Fibroblast of skin of abdomen (primary cell): ENCODE measurements at regions not wholly inside any gene's neighbourhood (a gene's known extent, or its start where the extent isn't known, plus 50 kb on each side); places are given as distances from the start of the nearest gene placed in this dataset.

Source experiments
- DNase-seq: peaks from one replicate; pipeline ENCODE4 v3.0.0-alpha.2; 2013

DNA sequence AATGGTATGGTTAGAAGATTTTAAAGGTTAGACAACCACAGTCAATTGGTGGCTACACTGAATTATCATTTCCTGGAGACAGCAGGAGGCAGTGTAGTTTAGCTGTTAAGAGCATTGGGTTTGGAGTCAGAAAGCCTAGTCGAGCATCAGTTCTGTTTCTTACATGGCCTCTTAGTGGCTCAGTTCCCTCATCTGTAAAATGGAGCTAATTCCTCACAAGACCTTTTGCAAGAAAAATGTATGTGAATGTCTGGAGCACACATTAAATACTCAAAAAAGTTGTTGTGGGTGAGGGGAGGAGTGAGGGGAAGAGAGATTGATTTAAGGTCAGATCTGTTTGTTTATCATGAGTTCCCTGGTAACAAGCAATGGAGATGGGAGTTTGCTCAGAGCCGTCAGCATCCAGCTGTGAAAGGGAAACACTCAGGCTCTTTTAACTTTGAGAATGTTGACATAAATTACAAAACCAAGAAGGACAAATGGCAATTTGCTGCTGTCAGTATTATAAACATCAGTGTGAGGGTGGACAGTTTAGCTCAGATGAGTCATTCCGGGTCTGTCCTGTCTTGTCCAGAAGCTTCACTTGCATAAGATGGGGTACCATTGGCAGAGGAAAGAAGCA is 98.2 kb upstream of the PGRMC2 start:
- DNase-seq = peak; percentile 70

GRCh38 chr4:128384765-128385598 is 97.4 kb upstream of the PGRMC2 start:
- no peak for DNase-seq

- DNase-seq = peak; percentile 94
Observed at GRCh38 chr4:128384091-128384520, 96.5 kb upstream of the PGRMC2 start.

DNA sequence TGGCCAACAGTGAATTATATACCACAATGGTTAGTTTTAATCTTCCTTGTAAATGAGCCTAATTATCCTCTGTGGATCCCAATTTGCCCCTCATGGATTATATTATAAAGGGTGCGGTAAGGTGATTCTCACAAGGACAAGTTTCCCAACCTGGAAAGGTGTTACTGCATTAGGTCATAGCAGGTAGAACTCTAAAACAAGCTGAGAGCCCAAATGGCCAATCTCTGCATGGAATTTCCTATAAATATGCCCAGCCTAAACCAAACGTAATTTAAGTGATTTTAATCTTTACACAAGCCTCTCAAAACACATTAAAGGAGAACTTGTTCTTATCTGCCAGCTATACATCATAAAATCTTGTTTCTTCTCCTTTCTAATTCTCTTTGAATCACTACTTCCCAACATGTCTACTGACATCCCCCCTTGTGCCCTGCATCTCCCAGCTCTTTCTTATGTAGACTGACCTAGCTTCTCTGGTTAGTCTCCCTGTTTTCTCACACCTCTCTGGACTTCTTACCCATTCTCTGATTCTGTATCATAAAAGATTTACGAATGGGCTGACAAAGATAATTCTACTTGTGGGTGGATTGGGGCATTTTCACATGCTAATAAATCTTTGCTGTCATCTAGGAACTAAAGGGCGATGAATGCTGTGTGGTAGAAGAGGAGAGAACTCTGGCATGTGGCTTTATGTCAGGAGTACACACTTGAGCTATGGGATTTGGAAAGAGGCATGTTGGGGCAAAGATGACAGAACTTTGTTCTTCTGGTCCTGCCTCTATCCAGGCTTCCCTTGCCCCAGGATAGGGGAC is 94.3 kb upstream of the PGRMC2 start:
- DNase-seq = peak; percentile 37

DNA sequence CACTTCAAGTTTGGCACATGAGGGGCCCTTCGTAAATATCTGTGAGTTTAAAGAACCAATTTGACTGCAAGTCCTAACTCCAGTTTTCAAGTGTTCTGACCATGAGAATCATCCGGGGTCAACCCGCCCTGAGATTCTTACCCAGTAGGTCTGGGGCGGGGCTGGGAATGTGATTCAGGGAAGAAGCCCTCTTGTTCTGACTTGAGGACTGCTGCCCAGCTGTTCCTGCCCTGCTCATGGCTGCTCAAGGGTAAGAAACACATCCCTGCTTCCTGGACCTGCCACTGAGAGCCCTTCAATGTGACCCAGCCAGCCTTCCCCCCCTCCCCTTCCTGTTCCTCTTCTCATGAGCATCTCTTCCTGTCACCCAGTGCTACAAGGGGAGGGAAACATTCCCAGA is 92.7 kb upstream of the PGRMC2 start:
- DNase-seq = no peak

GRCh38 chr4:128379860-128380259 is 92.2 kb upstream of the PGRMC2 start:
- peak; percentile 49 for DNase-seq

DNA sequence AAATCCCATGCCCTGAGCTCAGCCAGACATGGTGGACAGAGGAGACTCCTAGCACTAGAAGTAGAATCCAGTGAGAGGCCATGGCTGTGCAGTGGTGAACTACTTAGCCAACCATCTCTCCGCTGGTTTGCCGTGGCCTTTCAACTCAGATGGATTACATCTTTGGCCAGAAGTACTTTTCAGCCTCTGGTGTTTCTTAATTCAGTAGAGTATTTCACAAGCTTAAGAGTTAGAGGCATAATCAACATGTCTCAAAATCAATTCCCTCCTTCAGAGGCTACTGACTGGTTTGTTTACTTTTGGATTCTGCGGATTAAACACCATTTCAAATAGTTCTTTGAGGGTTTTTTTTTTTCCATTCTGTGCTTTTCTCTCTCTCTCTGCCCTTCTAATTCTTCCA is 91.1 kb upstream of the PGRMC2 start:
- DNase-seq = no peak

DNA sequence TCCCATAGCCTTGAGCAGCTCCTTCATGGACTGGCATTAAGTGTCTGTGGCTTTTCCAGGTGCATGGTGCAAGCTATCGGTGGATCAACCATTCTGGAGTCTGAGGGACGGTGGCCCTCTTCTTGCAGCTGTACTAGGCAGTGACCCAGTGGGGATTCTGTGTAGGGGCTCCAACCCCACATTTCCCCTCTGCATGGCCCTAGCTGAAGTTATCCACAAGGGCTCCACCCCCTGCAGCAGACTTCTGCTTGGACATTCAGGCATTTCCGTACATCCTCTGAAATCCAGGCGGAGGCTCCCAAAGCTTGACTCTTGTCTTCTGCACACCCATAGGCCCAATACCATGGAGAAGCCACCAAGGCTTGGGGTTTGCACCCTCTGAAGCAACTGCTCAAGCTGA is 89.3 kb upstream of the PGRMC2 start:
- DNase-seq = no peak

DNA sequence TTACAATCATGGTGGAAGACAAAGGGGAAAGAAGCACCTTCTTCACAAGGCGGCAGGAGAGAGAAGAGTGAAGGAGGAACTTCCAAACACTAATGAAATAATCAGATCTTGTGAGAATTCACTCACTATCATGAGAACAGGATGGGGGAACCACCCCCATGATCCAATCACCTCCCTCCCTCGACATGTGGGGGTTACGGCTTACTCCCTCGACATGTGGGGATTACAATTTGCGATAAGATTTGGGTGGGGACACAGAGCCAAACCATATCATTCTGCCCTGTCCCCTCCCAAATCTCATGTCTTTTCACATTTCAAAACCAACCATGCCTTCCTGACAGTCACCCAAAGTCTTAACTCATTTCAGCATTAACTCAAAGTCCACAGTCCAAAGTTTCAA is 88.7 kb upstream of the PGRMC2 start:
- DNase-seq = no peak

DNA sequence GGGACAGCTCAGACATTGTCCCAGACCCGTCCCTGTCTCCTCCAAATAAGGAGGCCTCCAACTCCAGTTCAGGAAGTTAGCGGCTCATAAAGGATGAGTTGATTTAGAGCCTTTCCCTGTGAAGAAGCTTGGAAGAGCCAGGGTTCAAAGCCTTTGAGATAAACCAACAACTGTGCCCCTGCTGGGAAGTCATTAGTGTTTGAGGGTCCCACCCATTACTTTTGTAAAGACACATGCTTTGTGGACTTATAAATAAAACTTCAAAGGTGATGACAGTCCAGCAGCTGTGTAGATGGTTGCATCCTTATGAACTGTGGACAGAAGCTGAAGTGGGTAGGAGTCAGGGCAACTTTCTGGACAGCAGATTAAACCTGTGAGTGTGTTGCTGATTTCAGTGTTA is 86.0 kb upstream of the PGRMC2 start:
- DNase-seq = no peak

- DNase-seq = no peak
Observed at GRCh38 chr4:128371876-128372275, 84.3 kb upstream of the PGRMC2 start.

DNA sequence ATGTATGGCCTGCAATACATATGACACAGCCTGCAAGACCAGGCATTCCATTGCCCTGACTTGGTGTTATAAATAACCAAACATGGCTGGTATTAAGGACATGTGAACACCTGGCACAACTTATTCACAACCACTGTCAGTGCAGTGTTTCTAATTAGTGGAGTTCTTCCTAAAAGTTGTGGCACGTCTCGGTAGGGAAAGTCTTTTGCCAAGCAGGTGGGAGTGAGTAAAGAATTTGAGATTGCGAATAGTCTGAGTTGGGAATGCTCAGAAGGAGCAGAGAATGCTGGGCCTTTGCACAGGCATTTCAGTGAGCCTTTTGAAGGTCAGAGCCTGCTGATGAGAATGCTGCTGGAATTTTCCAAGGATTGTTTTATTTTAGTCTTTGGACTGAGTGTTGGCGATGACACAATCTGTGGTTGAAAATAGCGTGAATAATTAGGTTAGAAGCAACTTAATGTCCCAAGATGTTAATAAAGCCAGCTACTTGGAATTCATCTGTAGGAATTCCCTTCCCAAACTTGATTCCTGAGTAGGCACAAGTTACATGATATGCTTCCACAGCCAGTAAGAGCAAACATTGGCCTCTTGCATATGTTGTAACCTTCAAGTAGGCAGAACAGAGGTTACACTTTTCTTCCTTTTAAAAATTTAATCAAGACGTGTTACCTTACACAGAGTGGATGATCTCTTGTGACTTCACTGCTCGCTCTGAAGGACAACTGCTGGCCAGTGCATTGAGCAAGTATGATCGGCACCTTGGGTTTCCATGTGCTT is 83.6 kb upstream of the PGRMC2 start:
- peak; percentile 95 for DNase-seq

DNA sequence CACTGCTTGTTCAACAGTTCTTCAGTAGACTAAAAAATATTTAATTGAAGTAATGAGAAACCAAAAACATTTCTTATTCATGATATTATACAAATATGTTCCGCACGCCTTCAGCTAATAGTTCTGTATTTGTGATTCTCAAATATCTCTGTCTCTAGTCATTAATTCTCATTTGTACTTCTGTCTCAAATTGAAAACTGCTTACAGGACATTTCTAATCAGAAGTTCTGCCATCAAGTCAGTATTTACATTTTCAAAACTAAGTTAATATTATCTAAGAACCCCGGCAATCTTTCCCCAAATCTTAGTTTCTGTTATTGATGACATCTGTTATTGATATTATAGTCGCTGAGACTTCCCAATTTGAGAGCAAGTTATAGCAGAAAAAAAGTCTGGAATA is 78.6 kb upstream of the PGRMC2 start:
- DNase-seq = no peak

GRCh38 chr4:128364565-128364964 is 77.0 kb upstream of the PGRMC2 start:
- DNase-seq = no peak

DNA sequence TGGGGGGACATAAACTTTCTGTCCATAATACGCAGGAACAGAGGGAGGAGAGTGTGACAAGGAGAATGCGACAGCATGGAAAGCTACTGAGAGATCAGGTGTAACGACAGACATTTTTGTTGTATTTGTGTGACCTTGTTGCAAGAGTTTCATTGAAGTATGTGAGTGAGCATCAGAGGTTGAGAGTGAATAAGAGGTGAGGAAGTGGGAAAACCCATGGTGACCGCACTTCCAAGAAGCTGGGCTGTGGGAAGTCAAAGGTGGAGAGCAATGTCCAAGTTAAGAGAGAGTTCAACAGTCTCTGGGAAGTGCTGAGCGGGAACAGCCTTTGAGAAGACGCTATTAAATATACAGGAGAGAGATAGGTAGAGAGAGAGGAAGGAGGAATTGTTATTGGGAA is 76.4 kb upstream of the PGRMC2 start:
- no peak for DNase-seq

DNA sequence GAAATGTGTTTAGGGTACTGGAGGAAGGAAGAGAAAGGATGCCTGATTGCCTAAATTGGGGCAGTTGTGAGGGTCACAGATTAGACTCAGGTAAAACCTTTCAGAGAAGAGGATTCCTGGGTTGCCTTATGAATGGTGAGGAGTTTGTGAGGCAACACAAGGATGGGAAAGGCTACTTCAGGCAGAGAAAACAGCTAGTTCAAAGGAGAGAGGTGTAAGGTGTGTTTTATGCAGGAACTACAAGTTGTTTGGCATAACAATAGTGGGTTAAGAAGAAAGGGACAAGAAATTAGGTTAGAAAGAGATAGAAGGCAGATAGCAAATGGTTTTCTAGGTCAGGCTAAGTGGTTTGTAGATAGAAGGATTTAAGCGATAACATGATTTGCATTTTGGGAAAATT is 75.1 kb upstream of the PGRMC2 start:
- DNase-seq = no peak

- no peak for DNase-seq
Observed at GRCh38 chr4:128359422-128359821, 71.8 kb upstream of the PGRMC2 start.

- DNase-seq = no peak
Observed at GRCh38 chr4:128358913-128359279, 71.3 kb upstream of the PGRMC2 start.

DNA sequence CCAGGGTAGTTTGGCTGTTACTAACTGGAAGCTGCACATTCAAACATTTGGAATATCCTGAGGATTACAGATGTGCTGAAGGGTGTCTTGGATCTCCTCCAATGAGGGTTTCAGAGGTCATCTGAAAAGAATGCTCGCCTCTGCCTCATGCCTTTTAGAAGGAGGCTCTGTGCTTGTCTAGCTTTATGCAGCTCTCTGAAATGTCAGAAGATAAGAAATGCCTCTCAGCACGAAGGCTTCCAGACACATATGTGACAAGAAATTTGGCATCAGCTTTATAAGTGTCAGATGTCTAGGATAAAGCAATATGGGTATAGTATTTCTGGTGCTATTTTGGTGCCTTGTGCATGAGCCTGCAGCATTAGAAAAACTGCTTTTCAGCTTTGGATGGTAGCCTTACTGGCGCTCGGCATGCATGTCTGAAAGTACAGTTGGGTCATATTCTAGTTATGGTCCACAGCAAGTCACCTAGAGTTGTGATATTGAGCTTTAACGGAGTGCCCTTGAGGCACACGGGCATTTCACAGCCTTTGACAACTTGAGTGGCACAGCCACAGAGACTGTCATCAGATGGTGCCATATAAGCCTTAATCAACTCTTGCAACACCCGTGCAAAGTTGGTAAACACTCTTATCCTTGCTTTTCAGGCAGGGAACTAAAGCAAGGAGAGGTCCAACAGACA is 70.8 kb upstream of the PGRMC2 start:
- peak; percentile 94 for DNase-seq

GRCh38 chr4:128357286-128357685 is 69.7 kb upstream of the PGRMC2 start:
- no peak for DNase-seq

GRCh38 chr4:128355305-128355704 is 67.7 kb upstream of the PGRMC2 start:
- DNase-seq = peak; percentile 47

GRCh38 chr4:128354205-128354821 is 66.7 kb upstream of the PGRMC2 start:
- peak; percentile 96 for DNase-seq
